C4-2B (cell line): ENCODE measurements at regions not wholly inside any gene's neighbourhood (a gene's known extent, or its start where the extent isn't known, plus 50 kb on each side); places are given as distances from the start of the nearest gene placed in this dataset.

ENCODE experiments used
- H3K27ac ChIP-seq: fragments of 450-650 bp; 2 replicates; pipeline ENCODE4 v1.5.1; 2017
- ZFX ChIP-seq: fragments of 450-650 bp; IDR thresholded peaks from 2 replicates; pipeline ENCODE4 v1.6.1; 2017
- TF ChIP-seq, protein P1 (sequence below): fragments of 450-650 bp; conservative IDR thresholded peaks from 2 replicates; pipeline ENCODE4 v1.5.1; 2017; ENCODE audit warnings: mild to moderate bottlenecking

DNA sequence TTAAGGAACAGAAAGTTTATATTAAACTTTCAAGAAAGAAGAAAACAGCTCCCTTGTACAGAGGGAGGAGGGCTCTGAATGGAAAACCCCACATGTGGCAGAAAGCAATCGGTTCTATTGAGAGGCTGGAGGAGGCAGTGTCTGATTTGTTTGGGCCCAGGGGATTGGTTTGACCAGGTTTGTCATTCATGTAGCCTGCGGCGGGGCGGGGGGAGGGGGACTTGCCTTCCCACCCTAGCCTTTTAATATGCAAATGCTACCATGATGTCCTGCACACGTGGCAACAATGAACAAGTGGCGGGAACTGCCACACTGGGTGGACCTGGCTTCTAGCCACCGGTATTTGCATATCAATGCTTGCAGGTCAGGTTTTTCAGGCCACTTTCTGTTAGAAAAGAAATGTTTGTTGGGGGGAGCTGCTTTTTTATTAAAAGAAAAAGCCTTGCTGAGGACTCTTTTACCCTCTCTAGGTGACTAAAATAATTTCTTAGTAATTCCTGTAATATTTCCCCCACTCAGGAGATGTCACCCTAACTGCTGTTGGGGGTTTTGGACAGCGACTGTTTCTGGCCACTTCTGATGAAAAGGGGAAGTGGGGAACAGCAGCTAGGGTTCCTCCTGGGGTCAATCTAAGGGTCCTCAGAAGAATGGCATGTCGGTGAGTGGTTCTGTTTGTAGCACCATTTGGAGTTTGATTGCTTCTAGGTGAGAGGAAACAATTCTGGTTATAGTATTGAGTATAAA is 691.2 kb downstream of the TBL1XR1 start:
- no peak overlapping the region for H3K27ac ChIP-seq
- no peak for TF ChIP-seq ZFX
- TF ChIP-seq, protein P1, sequence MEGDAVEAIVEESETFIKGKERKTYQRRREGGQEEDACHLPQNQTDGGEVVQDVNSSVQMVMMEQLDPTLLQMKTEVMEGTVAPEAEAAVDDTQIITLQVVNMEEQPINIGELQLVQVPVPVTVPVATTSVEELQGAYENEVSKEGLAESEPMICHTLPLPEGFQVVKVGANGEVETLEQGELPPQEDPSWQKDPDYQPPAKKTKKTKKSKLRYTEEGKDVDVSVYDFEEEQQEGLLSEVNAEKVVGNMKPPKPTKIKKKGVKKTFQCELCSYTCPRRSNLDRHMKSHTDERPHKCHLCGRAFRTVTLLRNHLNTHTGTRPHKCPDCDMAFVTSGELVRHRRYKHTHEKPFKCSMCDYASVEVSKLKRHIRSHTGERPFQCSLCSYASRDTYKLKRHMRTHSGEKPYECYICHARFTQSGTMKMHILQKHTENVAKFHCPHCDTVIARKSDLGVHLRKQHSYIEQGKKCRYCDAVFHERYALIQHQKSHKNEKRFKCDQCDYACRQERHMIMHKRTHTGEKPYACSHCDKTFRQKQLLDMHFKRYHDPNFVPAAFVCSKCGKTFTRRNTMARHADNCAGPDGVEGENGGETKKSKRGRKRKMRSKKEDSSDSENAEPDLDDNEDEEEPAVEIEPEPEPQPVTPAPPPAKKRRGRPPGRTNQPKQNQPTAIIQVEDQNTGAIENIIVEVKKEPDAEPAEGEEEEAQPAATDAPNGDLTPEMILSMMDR = no peak

DNA sequence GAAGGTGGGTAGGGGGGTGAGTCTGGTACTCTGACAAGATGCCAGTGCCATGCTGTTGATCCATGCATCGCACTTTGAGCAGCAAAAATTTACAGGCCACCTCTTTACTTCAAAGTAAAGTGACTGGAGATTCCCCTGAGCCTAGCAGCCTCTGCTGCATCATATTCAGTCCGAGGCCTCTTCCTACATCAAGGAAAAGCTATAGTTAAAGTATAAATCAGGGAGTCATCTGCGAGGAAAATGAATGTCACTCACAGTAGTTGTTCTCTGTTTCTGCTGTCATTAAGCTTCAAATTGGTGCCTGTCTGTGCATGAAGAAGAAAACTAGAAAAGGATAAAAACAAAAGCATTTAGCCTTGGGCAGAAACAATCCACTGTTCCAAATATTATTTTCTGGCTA is 706.2 kb downstream of the TBL1XR1 start:
- no peak overlapping the region for H3K27ac ChIP-seq
- TF ChIP-seq ZFX = no peak
- TF ChIP-seq, protein P1 = no peak

DNA sequence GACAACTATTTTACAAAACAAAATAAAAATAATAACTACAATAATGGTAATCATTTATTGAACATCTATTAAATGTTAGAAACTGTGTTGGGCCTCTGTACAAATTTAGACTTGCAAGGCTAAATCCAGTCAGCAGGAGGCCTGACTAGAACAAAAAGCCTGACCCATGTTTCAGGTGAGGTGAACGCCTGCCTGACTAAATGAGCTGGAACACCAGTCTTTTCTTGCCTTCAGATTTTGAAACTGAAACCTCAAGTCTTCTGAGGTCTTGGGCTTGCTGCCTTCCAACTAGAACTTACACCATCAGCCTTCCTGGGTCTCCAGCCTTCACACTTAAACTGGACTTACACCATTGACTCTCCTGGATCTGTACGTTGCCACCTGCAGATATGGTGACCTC is 706.9 kb downstream of the TBL1XR1 start:
- no peak for TF ChIP-seq ZFX
- TF ChIP-seq, protein P1 = no peak; the same call in 1 of the 2 replicates

DNA sequence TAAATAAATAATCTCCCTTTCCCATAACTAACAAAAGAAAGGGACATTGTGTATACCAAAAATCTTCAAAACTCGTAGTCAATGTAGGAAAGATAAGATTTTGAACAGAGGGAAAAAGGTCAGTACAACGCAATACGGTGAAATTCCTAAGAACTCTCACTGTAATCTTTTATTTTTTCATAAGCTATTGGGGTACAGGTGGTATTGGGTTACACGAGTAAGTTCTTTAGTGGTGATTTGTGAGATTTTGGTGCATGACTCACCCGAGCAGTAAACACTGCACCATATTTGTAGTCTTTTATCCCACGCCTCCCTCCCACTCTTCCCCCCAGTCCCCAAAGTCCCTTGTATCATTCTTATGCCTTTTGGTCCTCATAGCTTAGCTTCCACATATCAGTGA is 718.0 kb downstream of the TBL1XR1 start:
- TF ChIP-seq, protein P1 = no peak
- no peak overlapping the region for H3K27ac ChIP-seq

More for the DNA sequence above, 706.9 kb downstream of the TBL1XR1 start:
- no peak overlapping the region for H3K27ac ChIP-seq

DNA sequence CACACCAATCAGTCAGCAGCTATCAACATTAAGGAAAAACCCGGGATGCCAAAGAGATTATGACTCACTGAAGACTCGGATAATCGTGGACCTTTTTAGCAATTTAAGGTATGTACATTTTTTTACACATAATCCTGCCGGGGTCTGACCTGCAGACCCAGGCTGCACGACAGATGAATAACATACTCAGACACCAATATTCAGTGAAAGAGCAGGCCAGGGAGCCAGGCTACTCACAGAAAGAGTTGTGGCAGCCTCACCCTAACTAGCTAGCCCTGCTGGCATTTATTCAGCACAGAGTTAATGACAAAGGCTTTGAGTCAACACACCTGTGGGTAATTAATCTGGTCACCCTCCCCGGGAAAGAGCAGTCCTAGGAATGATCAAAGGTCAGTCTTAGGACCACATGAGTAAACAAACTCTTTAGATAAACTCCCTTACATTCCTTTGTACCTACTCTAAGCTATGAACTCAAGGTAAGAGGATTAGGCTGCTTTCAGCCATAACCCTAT is 727.5 kb downstream of the TBL1XR1 start:
- no peak for TF ChIP-seq ZFX
- TF ChIP-seq, protein P1 = no peak

DNA sequence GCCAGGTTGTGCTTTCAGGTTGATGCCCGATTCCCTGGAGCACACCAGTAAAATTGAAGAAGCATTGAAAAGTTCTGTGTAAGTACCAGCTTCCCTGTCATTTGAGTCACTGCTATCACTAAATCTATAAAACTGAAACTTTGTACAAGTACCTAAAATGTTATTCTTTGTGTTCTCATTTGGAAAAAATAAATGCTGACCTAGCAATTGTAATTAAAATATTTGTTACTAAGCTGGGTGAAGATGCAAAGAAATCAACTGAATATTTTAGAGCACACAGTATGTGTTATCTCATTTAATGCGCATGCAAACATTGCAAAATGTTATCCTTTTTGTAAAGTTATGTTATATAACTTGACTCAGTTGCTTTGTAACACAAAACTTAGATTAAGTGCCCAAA is 733.7 kb downstream of the TBL1XR1 start:
- TF ChIP-seq, protein P1 = no peak
- TF ChIP-seq ZFX = no peak
- H3K27ac ChIP-seq = no peak overlapping the region

More for the DNA sequence above, 727.5 kb downstream of the TBL1XR1 start:
- H3K27ac ChIP-seq = no peak overlapping the region

DNA sequence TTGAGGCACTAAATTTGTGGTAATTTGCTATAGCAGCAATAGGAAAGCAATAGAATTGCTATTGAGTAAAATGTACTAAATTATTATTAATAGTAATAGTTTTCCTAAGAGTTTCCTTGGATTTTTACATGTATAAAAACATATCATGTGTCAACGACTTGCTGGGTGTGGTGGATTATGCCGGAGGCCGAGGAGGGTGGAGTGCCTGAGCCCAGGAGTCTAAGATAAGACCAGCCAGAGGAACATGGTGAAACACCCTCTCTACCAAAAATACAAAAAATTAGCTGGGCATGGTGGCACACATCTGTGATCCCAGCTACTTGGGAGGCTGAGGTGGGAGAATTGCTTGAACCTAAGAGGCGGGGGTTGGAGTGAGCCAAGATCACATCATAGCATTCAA is 749.9 kb downstream of the TBL1XR1 start:
- H3K27ac ChIP-seq = no peak overlapping the region
- no peak for TF ChIP-seq ZFX
- TF ChIP-seq, protein P1 = no peak
